ENCODE measurements at regions not wholly inside any gene's neighbourhood (a gene's known extent, or its start where the extent isn't known, plus 50 kb on each side); places are given as distances from the start of the nearest gene placed in this dataset.

DNA sequence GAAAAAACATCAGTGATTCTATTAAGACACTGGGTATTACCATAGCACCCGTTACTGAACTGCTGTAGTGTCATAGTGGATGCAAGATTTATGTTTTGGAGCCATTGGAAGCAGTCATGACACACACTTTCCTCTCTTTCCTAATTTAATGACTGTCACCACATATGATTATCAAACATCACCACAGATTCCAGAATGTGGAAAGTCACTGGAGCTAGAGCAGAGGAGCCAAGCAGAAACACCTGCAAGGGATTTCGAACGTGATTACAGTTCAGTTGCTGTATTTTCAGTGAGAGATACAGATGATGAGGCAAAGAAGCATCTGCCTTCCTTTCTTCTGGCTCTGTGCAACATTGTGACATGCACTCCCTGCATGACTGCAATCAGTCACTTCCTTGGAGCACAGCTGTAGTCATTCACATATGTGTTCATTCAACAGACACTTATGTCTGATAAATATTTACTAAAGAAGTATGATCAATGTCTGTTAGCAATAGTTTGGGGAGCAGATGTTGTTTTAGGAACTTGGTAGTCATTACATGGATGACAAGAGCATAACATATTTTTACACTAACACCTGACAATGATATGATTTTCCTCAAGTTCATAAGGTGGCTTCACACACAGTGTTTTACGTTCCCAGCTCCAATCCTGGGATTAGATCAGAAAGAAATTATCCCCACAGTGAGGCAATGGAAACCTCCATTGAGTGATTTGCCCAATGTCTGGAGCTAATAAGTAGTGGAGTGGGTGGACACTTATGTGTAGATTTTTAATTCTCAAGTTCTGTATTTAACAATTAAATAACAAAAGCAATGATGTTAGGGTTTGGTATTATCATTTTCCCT lies 416.6 kb downstream of the PLCL1 start:
- DNase-seq: no peak
- Histone ChIP-seq H2AFZ (ENCODE audit: low read length) (no peak overlapping the region), H3K9me2 (replicated peaks; ENCODE audit: insufficient read depth, low read length) (no peaks in the 10 kb centered on the region), H4K20me1 (ENCODE audit: insufficient read depth, low read length) (no peaks in the 10 kb centered on the region), H3K27ac (ENCODE audit: low read length) (no peak overlapping the region), H3K4me3 (ENCODE audit: low read length) (no peak overlapping the region), H3K9ac (ENCODE audit: low read length) (no peak overlapping the region), H3K79me2 (ENCODE audit: low read length) (no peaks in the 10 kb centered on the region), H3K36me3 (replicated peaks; ENCODE audit: insufficient read depth, low read length) (no peaks in the 10 kb centered on the region), H3K27me3 (replicated peaks; ENCODE audit: insufficient read depth, low read length) (no peaks in the 10 kb centered on the region), H3K4me1 (ENCODE audit: low read length) (peaks cover 10% of the 10 kb centered on the region), H3F3A (ENCODE audit: insufficient read depth, low read length) (no peaks in the 10 kb centered on the region; the same call in 1 of the 2 replicates), H3K4me2 (ENCODE audit: low read depth, low read length) (no peak overlapping the region), H3K9me3 (replicated peaks; ENCODE audit: insufficient read depth, low read length) (no peaks in the 10 kb centered on the region)
- TF ChIP-seq, protein P1, sequence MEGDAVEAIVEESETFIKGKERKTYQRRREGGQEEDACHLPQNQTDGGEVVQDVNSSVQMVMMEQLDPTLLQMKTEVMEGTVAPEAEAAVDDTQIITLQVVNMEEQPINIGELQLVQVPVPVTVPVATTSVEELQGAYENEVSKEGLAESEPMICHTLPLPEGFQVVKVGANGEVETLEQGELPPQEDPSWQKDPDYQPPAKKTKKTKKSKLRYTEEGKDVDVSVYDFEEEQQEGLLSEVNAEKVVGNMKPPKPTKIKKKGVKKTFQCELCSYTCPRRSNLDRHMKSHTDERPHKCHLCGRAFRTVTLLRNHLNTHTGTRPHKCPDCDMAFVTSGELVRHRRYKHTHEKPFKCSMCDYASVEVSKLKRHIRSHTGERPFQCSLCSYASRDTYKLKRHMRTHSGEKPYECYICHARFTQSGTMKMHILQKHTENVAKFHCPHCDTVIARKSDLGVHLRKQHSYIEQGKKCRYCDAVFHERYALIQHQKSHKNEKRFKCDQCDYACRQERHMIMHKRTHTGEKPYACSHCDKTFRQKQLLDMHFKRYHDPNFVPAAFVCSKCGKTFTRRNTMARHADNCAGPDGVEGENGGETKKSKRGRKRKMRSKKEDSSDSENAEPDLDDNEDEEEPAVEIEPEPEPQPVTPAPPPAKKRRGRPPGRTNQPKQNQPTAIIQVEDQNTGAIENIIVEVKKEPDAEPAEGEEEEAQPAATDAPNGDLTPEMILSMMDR (IDR thresholded peaks at IDR 0.05; ENCODE audit: low read length): no peak
- TF ChIP-seq EZH2phosphoT487 (IDR thresholded peaks at IDR 0.05; ENCODE audit: low read length) (no peak), EZH2 (optimal IDR thresholded peaks at IDR 0.05; ENCODE audit: low read depth, low read length) (no peak)

GRCh38 chr2:198219292-198219691 lies 414.9 kb downstream of the PLCL1 start:
- Histone ChIP-seq H3K9me2 (replicated peaks; ENCODE audit: insufficient read depth, low read length) (no peaks in the 10 kb centered on the region), H3K9ac (ENCODE audit: low read length) (no peak overlapping the region), H3K9me3 (replicated peaks; ENCODE audit: insufficient read depth, low read length) (no peaks in the 10 kb centered on the region), H3K4me2 (ENCODE audit: low read depth, low read length) (no peak overlapping the region), H4K20me1 (ENCODE audit: insufficient read depth, low read length) (no peaks in the 10 kb centered on the region), H3K27me3 (replicated peaks; ENCODE audit: insufficient read depth, low read length) (no peaks in the 10 kb centered on the region), H2AFZ (ENCODE audit: low read length) (no peak overlapping the region), H3K4me3 (ENCODE audit: low read length) (no peak overlapping the region), H3K27ac (ENCODE audit: low read length) (no peak overlapping the region), H3K79me2 (ENCODE audit: low read length) (no peaks in the 10 kb centered on the region), H3F3A (ENCODE audit: insufficient read depth, low read length) (no peaks in the 10 kb centered on the region; the same call in 1 of the 2 replicates), H3K4me1 (ENCODE audit: low read length) (peaks cover 10% of the 10 kb centered on the region), H3K36me3 (replicated peaks; ENCODE audit: insufficient read depth, low read length) (no peaks in the 10 kb centered on the region)
- TF ChIP-seq, protein P1 (IDR thresholded peaks at IDR 0.05; ENCODE audit: low read length): no peak
- TF ChIP-seq EZH2 (optimal IDR thresholded peaks at IDR 0.05; ENCODE audit: low read depth, low read length): no peak
- TF ChIP-seq EZH2phosphoT487 (IDR thresholded peaks at IDR 0.05; ENCODE audit: low read length): no peak
- no peak for DNase-seq

DNA sequence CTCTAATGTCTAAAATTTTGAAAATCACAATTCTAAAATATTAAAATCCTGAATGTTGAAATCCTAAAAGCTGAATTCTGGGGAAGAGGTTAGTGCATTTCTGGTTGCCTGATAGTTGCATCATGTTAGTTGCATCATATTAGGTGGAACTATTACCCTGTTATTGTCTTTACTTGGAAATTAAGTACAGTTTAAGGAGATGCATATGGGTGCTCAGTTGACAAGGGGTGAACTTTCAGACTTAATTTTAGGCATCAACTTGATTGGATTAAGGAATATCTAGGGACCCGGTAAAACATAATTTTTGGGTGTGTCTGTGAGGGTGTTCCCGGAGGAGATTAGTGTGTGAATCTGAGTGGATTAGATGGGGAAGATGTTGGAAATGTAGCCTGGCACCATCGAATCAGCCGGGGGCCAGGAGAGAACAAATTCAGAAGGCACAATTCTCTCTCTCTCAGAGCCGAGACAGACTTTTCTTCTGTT lies 409.8 kb downstream of the PLCL1 start:
- no peak for DNase-seq
- no peaks in the 10 kb centered on the region for H3K9me3 ChIP-seq (replicated peaks; ENCODE audit: insufficient read depth, low read length)
- H3K27me3 ChIP-seq (replicated peaks; ENCODE audit: insufficient read depth, low read length): no peaks in the 10 kb centered on the region
- no peak overlapping the region for H3K4me2 ChIP-seq (ENCODE audit: low read depth, low read length)
- no peaks in the 10 kb centered on the region for H3K79me2 ChIP-seq (ENCODE audit: low read length)
- no peak overlapping the region for H3K9ac ChIP-seq (ENCODE audit: low read length)
- H3K27ac ChIP-seq (ENCODE audit: low read length): no peak overlapping the region
- H3K4me1 ChIP-seq (ENCODE audit: low read length): no peaks in the 10 kb centered on the region
- no peaks in the 10 kb centered on the region for H3K9me2 ChIP-seq (replicated peaks; ENCODE audit: insufficient read depth, low read length)
- H3F3A ChIP-seq (ENCODE audit: insufficient read depth, low read length): no peaks in the 10 kb centered on the region
- no peak overlapping the region for H2AFZ ChIP-seq (ENCODE audit: low read length)
- H3K36me3 ChIP-seq (replicated peaks; ENCODE audit: insufficient read depth, low read length): no peaks in the 10 kb centered on the region
- H3K4me3 ChIP-seq (ENCODE audit: low read length): no peak overlapping the region
- TF ChIP-seq, protein P1 (IDR thresholded peaks at IDR 0.05; ENCODE audit: low read length): no peak
- TF ChIP-seq EZH2phosphoT487 (IDR thresholded peaks at IDR 0.05; ENCODE audit: low read length): no peak
- TF ChIP-seq EZH2 (optimal IDR thresholded peaks at IDR 0.05; ENCODE audit: low read depth, low read length): no peak
- H4K20me1 ChIP-seq (ENCODE audit: insufficient read depth, low read length): no peaks in the 10 kb centered on the region
